Central memory CD8-positive, alpha-beta T cell (primary cell): ENCODE measurements at regions not wholly inside any gene's neighbourhood (a gene's known extent, or its start where the extent isn't known, plus 50 kb on each side); places are given as distances from the start of the nearest gene placed in this dataset.

Source experiments
- ATAC-seq: fragments of 150-1000 bp; cut with Tn5 transposase; replicated peaks from 2 replicates; pipeline ENCODE4 v1.10.0; 2022; ENCODE audit warnings: mild to moderate bottlenecking, moderate FRiP score, moderate number of reproducible peaks; ENCODE audit not compliant: poor library complexity, severe bottlenecking; ENCODE audit errors: extremely low read depth
- DNase-seq, 2 donors: peaks; one replicate each; pipeline ENCODE4 v3.0.0; 2021; ENCODE audit warnings: low spot score in 2 of 2
- H3K27ac Mint-ChIP-seq: one replicate; pipeline ENCODE4 v1.8.0; 2022; ENCODE audit warnings: low read depth, mild to moderate bottlenecking, moderate library complexity, mixed read lengths
- H3K27me3 Mint-ChIP-seq: one replicate; pipeline ENCODE4 v1.8.0; 2022; ENCODE audit warnings: mixed read lengths
- H3K36me3 Mint-ChIP-seq: one replicate; pipeline ENCODE4 v1.8.0; 2022; ENCODE audit warnings: mild to moderate bottlenecking, moderate library complexity, mixed read lengths; ENCODE audit not compliant: insufficient read depth
- H3K4me1 Mint-ChIP-seq: one replicate; pipeline ENCODE4 v1.8.0; 2022; ENCODE audit warnings: mixed read lengths
- H3K4me3 Mint-ChIP-seq: one replicate; pipeline ENCODE4 v1.8.0; 2022; ENCODE audit warnings: mild to moderate bottlenecking, moderate library complexity, mixed read lengths
- H3K9me3 Mint-ChIP-seq: one replicate; pipeline ENCODE4 v1.8.0; 2022; ENCODE audit warnings: mixed read lengths

DNA sequence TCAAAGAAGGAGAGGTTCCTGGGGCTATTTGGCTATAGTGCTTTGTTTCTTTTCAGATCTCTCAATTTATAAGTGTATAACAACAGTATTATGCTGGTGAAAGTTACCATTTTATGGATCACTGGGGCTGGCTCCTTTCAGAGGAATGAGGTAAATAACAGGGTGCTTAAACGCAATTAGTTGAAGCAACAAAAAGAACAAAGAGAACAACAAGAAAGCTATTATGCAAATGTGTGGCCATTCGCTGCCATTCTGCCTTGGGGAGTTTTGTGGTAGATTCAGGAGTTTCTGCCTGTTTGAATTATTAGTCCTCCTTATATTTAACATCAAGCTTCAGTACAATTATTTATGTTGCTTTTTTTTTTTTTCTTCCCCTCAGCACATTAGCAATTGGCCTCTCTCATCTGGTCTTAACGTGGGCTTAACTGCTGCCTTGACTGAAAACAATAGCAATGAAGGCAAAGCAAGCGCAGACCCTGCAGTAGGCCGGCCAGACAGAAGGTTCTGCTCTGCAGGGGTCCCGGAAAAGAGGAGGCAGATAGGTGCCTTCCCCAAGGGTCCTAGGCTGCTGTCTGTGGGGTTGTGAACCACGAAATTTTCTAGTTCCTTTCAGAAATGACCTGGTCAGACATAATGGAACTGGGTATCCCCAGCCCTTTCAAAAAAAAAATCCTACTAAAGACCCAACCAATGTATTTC, 339.9 kb upstream of the PODXL start:
- H3K4me1 Mint-ChIP-seq, result no peaks in the 10 kb centered on the region
- no peak overlapping the region for H3K4me3 Mint-ChIP-seq
- no peaks in the 10 kb centered on the region for H3K36me3 Mint-ChIP-seq
- H3K27me3 Mint-ChIP-seq, result peaks cover 62% of the 10 kb centered on the region
- no peak for DNase-seq
- no peaks in the 10 kb centered on the region for H3K9me3 Mint-ChIP-seq
- H3K27ac Mint-ChIP-seq, result no peak overlapping the region
- no peak for ATAC-seq

DNA sequence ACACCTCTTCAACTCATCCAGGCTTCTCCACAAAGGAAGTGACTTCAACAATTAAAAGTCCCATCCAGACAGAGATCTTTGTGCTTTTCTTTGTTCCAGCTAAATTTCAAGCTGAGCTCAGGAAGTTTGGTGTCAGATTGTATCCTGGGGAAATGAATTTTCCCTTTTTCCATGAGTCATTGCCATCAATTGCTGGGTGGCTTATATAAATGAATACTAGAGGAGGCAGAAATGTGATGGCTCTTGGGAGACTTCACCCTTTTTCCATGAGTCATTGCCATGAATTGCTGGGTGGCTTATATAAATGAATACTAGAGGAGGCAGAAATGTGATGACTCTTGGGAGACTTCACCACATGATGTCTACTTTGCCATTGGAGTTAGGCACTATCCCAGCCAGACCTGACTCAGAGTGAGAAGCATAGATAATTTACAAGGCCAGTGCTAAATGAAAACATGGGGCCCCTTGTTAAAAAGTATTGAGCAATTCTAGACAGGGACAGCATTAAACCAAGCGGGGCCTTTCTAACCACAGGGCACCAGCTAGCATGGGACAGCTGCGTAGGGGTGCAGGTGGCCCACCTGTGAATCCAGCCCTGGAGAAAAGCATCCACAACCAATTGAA, 339.2 kb upstream of the PODXL start:
- DNase-seq, result no peak
- no peaks in the 10 kb centered on the region for H3K4me1 Mint-ChIP-seq
- H3K27ac Mint-ChIP-seq, result no peak overlapping the region
- H3K27me3 Mint-ChIP-seq, result peaks cover 62% of the 10 kb centered on the region
- no peak overlapping the region for H3K4me3 Mint-ChIP-seq
- ATAC-seq, result no peak
- H3K36me3 Mint-ChIP-seq, result no peaks in the 10 kb centered on the region
- no peaks in the 10 kb centered on the region for H3K9me3 Mint-ChIP-seq

DNA sequence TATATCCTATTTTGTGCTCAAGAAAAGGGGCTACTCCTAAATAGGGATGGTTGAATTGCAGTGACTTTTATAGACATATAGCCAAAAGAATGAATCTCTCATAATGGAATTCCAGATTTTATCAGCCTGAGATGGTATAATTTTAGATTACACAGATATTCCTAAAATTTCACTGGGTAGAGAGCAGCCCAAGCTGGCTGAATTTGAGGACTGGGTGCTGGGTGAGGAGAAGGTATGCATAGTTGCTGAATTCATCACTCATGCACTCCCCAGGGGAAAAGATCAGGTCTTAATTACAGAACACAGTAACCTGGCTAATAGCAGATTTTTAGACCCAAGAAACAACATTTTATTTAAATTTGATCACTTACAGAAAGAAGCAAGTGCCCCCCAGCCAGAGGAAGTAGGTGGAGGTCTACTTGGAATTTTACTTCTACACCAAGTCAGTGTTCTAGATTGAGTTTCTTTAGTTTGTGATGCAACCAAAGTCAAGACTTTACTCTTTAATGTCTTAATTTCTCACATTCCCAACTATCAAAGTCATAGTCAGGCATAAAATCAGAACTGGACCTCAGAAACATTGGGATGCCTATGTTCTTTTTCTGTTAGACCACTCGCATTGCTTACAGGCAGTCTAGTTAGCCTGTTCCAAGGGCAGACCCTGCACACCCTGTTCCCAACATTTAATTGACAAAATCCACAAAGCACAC, 337.4 kb upstream of the PODXL start:
- Mint-ChIP-seq H3K4me1 (no peaks in the 10 kb centered on the region), H3K27me3 (peaks cover 61% of the 10 kb centered on the region), H3K36me3 (no peaks in the 10 kb centered on the region), H3K9me3 (no peaks in the 10 kb centered on the region), H3K4me3 (no peak overlapping the region), H3K27ac (no peak overlapping the region)
- ATAC-seq (no peak), DNase-seq (no peak)

DNA sequence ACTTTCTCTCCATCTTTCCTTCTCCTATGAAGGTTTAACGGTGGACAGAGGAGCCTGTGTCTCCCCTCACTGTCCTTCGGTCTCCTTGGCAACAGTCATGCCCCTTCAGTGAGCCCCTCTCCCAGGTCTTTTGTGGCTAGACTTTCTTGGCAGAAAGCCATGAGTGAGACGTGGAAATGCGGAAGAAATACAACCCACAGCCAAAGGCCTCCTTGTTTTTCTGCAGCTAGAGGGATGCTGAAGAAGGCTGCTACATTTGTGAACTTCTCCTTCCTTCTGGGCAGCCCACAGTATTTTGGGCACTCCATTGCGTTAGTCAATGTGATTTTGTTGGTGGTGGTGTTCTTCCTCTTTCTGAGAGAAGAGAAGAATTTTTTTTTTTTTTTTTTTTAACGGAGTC, 333.7 kb upstream of the PODXL start:
- H3K36me3 Mint-ChIP-seq, result no peaks in the 10 kb centered on the region
- H3K27me3 Mint-ChIP-seq, result peaks cover 57% of the 10 kb centered on the region
- no peak for DNase-seq
- no peak for ATAC-seq
- H3K9me3 Mint-ChIP-seq, result peaks cover 18% of the 10 kb centered on the region
- no peaks in the 10 kb centered on the region for H3K4me1 Mint-ChIP-seq
- H3K4me3 Mint-ChIP-seq, result no peak overlapping the region
- no peak overlapping the region for H3K27ac Mint-ChIP-seq

DNA sequence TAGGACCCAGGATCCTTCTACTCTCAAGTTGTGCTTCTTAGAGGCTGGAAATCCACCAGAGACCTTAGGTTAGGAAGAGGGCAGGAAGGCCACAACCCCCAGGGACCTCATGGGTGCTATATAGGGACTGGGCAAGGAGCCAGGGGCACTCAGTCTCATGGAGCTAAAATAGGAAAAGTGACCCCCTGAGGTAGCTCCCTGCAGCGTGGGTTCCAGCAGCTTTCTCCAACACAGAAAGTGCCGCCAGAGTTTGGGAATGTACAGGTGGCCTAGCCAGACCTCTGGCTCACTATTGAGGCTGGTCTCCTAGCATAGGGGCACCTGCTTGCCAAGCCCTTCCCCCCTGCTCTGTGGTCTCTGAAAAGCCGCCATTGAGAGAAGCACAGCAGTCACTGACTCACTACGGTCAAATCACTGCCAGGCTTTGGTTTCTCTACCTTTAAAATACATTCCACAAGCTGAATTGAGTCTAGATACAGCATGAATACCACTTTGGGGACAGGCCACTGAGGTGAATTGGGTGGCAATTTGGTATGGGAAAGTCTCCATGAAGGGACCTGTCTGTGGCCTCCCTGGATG, 333.2 kb upstream of the PODXL start:
- Mint-ChIP-seq H3K36me3 (no peaks in the 10 kb centered on the region), H3K9me3 (peaks cover 18% of the 10 kb centered on the region), H3K4me1 (no peaks in the 10 kb centered on the region), H3K27ac (no peak overlapping the region), H3K27me3 (peaks cover 52% of the 10 kb centered on the region), H3K4me3 (no peak overlapping the region)
- DNase-seq (no peak), ATAC-seq (no peak)

DNA sequence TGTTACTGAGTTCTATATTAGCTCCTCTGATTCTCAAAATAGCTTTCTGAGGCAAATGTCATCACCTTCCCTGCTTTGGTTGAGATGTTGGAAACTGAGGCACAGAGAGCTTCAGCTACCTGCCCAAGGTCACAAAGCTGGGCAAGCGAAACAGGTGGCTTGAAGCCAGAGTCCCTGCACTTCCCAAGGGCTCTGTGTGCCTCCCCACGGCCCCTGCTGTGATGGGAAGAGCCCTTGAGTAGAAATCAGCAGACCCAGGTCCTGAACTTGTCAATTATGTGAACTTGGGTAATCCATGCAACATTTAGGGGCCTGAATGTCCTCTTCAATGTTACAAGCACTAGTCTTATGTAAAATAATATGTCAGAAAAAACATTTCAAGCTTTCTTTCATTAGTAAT, 327.3 kb upstream of the PODXL start:
- Mint-ChIP-seq H3K4me3 (no peak overlapping the region), H3K27me3 (peaks cover 33% of the 10 kb centered on the region), H3K4me1 (no peaks in the 10 kb centered on the region), H3K9me3 (peaks cover 18% of the 10 kb centered on the region), H3K36me3 (no peaks in the 10 kb centered on the region), H3K27ac (no peak overlapping the region)
- no peak for DNase-seq
- no peak for ATAC-seq

DNA sequence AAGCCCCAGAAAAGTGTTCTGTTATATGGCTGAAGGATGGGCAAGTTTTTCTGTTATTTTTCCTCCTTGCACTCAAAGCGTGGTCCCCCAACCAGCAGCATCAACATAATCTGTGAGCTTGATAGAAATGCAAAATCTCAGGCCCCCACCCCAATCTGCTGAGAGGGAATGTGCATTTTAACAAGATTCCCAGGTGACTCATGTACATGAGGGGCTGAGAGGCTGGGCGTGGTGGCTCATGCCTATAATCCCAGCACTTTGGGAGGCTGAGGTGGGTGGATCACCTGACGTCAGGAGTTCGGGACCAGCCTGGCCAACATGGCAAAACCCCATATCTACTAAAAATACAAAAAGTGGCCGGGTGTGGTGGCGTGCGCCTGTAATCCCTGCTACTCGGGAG, 326.8 kb upstream of the PODXL start:
- DNase-seq (no peak), ATAC-seq (no peak)
- H3K27me3 Mint-ChIP-seq, result peaks cover 28% of the 10 kb centered on the region
- peaks cover 18% of the 10 kb centered on the region for H3K9me3 Mint-ChIP-seq
- H3K4me3 Mint-ChIP-seq, result no peak overlapping the region
- H3K27ac Mint-ChIP-seq, result no peak overlapping the region
- no peaks in the 10 kb centered on the region for H3K4me1 Mint-ChIP-seq
- H3K36me3 Mint-ChIP-seq, result no peaks in the 10 kb centered on the region

DNA sequence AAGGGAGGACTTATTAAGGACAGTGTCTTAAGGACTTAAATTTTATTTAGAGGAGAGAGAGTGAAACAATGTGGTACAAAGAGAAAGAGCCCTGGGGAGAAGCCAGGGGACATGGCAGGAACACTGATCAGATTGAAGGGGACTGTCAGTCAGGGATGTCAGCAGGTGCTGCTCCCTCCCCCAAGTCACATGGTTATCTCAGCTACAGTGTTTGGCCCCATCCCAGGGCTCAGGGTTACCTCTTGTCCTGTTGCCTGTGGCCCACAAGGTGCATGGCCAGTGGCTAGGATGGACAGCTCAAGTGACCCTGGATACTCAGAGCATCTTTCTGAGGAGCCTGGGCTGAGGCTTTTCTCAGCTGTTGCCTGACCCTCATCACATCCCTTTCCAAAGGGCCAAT, 325.9 kb upstream of the PODXL start:
- Mint-ChIP-seq H3K27ac (no peak overlapping the region), H3K36me3 (no peaks in the 10 kb centered on the region), H3K4me1 (no peaks in the 10 kb centered on the region), H3K4me3 (no peak overlapping the region), H3K27me3 (peaks cover 19% of the 10 kb centered on the region), H3K9me3 (peaks cover 10% of the 10 kb centered on the region)
- no peak for DNase-seq
- no peak for ATAC-seq

DNA sequence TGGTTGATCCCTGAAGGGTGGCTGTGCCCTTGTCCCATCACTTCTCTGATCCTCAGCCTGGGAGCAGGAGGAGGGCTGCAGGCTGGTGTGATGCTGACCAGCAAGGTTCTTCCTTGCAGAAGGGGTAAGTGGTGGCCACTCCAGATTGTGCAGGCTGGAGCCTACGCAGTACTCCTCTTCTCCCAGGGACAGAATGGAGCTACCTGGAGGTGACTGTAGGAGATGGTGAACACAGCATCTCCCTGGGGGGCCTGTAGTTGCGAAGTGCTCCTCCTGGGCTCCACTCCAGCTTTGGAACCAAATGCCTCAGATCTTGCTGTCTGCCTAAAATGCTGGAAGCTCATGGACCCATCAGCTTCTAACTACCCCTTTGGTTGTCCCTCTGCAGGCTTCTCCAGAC, 323.6 kb upstream of the PODXL start:
- no peak overlapping the region for H3K27ac Mint-ChIP-seq
- no peaks in the 10 kb centered on the region for H3K36me3 Mint-ChIP-seq

DNA sequence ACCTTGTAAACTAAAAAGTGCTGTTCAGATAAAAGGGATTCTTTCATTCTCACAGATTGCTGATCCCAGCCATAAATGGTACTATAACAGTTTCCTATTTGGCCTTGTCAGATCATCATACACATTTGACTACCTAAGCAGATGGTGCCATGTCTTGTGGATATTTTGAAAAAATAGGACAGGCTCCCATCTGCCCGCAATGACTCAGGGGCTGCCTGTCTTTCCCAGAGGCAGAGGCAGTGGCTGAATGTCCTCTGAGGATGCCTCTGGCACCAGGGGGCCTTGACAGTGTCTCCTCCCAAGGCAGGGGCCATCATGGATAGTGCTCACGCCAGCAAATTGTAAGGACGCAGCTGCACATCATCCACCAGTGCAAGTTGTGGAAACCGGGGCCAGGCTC, 323.0 kb upstream of the PODXL start:
- Mint-ChIP-seq H3K36me3 (no peaks in the 10 kb centered on the region), H3K4me1 (no peaks in the 10 kb centered on the region), H3K9me3 (no peaks in the 10 kb centered on the region), H3K27ac (no peak overlapping the region), H3K4me3 (no peak overlapping the region), H3K27me3 (peaks cover 18% of the 10 kb centered on the region)
- ATAC-seq, result no peak
- no peak for DNase-seq

More for the DNA sequence above, 323.6 kb upstream of the PODXL start:
- Mint-ChIP-seq H3K4me1 (no peaks in the 10 kb centered on the region), H3K9me3 (no peaks in the 10 kb centered on the region), H3K4me3 (no peak overlapping the region), H3K27me3 (peaks cover 18% of the 10 kb centered on the region)
- ATAC-seq (no peak), DNase-seq (no peak)

DNA sequence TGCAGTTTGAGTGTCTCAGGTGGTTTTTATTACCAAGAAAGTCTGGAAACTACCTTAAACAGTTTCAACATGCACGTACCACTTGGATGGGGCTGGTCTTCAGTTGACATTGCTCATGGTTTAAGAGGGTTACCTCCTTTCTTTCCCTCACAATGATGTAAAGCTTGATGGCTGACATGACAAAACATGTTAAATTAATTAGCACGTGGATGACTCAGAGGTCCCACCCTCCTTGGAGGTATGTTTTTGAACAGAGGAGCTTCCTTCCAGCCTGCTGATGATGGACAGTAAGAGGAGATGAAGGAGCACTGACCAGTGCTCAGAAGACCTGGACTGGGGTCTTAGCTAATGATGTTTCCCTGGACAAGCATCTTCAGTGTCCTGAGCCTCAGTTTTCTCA, 322.3 kb upstream of the PODXL start:
- no peak overlapping the region for H3K4me3 Mint-ChIP-seq
- ATAC-seq (no peak), DNase-seq (no peak)
- no peaks in the 10 kb centered on the region for H3K9me3 Mint-ChIP-seq
- no peaks in the 10 kb centered on the region for H3K36me3 Mint-ChIP-seq
- peaks cover 18% of the 10 kb centered on the region for H3K27me3 Mint-ChIP-seq
- H3K4me1 Mint-ChIP-seq, result no peaks in the 10 kb centered on the region
- H3K27ac Mint-ChIP-seq, result no peak overlapping the region

DNA sequence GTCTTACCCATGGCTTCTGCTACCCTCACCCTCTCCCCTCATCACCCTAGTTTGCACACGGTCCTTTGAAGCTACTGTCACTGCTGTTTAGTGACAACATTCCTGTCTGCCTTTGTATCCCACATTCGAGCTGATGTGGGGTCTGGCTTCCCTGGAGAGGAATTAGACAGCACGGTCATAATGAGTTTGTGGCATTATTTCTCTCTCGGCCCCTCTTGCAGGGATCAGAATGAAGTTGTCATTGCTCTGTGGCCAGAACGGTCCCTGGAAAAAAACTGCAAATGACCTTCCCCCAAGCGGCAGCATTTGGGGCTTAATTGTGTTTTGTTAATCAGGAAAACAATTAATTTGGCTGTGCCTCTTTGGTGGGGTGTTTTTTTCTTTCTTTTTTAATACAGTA, 317.2 kb upstream of the PODXL start:
- H3K27ac Mint-ChIP-seq, result no peak overlapping the region
- no peaks in the 10 kb centered on the region for H3K36me3 Mint-ChIP-seq
- no peak for ATAC-seq
- DNase-seq, result no peak
- H3K9me3 Mint-ChIP-seq, result no peaks in the 10 kb centered on the region
- H3K4me1 Mint-ChIP-seq, result no peaks in the 10 kb centered on the region
- H3K27me3 Mint-ChIP-seq, result peaks cover 35% of the 10 kb centered on the region
- H3K4me3 Mint-ChIP-seq, result no peak overlapping the region

DNA sequence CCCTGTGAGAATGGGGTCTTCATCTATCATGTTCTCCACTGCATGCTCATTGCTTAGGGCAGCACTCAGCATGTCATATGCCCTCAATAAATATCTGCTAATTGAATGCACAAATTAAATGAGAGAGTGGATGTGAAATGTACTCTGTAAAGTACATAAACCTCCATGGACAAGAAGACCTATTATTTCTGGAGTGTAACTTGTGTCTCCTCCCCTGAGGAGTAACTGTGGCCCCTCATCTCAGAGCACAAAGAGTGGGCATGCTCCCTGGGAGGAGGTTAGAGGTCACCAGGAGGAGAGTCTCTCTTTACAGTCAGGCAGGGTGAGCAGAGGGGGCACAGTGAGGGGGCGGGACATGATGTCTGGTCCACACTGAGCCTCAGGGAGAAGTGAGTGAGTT, 313.6 kb upstream of the PODXL start:
- Mint-ChIP-seq H3K4me1 (no peaks in the 10 kb centered on the region), H3K4me3 (no peak overlapping the region), H3K27me3 (peaks cover 38% of the 10 kb centered on the region), H3K36me3 (no peaks in the 10 kb centered on the region), H3K27ac (no peak overlapping the region), H3K9me3 (no peaks in the 10 kb centered on the region)
- ATAC-seq (no peak), DNase-seq (no peak)
